ENCODE measurements at regions not wholly inside any gene's neighbourhood (a gene's known extent, or its start where the extent isn't known, plus 50 kb on each side); places are given as distances from the start of the nearest gene placed in this dataset.

DNA sequence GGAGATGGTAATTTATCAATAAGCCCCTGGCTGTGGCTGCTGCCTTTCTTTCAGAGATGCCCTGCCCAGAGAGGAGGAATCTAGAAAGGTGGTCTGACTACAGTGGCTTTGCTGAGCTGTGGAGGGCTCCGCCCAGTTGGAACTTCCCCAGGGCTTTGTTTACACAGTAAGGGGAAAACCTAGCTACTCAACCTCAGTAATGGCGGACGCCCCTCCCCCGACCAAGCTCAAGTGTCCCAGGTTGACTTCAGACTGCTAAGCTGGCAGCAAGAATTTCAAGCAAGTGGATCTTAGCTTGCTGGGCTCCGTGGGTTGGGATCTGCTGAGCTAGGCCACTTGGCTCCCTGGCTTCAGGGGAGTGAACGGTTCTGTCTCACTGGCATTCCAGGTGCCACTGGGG is 865.4 kb upstream of the ACO1 start:
- TF ChIP-seq POLR2A (IDR thresholded peaks at IDR 0.05), result no peak
- TF ChIP-seq, protein P1, sequence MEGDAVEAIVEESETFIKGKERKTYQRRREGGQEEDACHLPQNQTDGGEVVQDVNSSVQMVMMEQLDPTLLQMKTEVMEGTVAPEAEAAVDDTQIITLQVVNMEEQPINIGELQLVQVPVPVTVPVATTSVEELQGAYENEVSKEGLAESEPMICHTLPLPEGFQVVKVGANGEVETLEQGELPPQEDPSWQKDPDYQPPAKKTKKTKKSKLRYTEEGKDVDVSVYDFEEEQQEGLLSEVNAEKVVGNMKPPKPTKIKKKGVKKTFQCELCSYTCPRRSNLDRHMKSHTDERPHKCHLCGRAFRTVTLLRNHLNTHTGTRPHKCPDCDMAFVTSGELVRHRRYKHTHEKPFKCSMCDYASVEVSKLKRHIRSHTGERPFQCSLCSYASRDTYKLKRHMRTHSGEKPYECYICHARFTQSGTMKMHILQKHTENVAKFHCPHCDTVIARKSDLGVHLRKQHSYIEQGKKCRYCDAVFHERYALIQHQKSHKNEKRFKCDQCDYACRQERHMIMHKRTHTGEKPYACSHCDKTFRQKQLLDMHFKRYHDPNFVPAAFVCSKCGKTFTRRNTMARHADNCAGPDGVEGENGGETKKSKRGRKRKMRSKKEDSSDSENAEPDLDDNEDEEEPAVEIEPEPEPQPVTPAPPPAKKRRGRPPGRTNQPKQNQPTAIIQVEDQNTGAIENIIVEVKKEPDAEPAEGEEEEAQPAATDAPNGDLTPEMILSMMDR (IDR thresholded peaks at IDR 0.05), result no peak
- no peak for TF ChIP-seq EP300 (IDR thresholded peaks at IDR 0.05)

Data from ovary (tissue), 3 donors.